HL-60 (cell line): ENCODE measurements at regions not wholly inside any gene's neighbourhood (a gene's known extent, or its start where the extent isn't known, plus 50 kb on each side); places are given as distances from the start of the nearest gene placed in this dataset.

Experiments
- DNase-seq, 2 experiments: peaks; one replicate each; pipeline ENCODE4 v3.0.0-alpha.2; 2010 to 2020; ENCODE audit warnings: low read depth in 1 of 2, low spot score in 1 of 2
- H3K27ac ChIP-seq: fragments of 250-450 bp; sonication (Bioruptor Pico); replicated peaks from 2 replicates; pipeline ENCODE4 v1.5.1; 2020; ENCODE audit warnings: mild to moderate bottlenecking, moderate library complexity
- H3K27me3 ChIP-seq: fragments of 250-450 bp; sonication (Bioruptor Pico); 2 replicates; pipeline ENCODE4 v1.5.1; 2021; ENCODE audit warnings: mild to moderate bottlenecking, moderate library complexity; ENCODE audit not compliant: insufficient read depth, poor library complexity, severe bottlenecking
- H3K4me3 ChIP-seq: replicated peaks from 2 replicates; pipeline ENCODE4 v1.5.1; 2011; ENCODE audit warnings: mild to moderate bottlenecking, control low read depth, low read length; ENCODE audit not compliant: insufficient read depth
- CTCF ChIP-seq: IDR thresholded peaks from one replicate; pipeline ENCODE4 v1.5.1; 2011; ENCODE audit warnings: low read length, control low read depth, inconsistent platforms; ENCODE audit not compliant: insufficient read depth
- GABPA ChIP-seq: IDR thresholded peaks from 2 replicates; pipeline ENCODE4 v1.6.1; 2012; ENCODE audit warnings: low read depth
- POLR2AphosphoS5 ChIP-seq: IDR thresholded peaks from 2 replicates; pipeline ENCODE4 v1.6.1; 2012; ENCODE audit warnings: low read depth
- SPI1 ChIP-seq: IDR thresholded peaks from 2 replicates; pipeline ENCODE4 v1.6.1; 2012; ENCODE audit warnings: low read depth, mild to moderate bottlenecking, borderline replicate concordance
- TF ChIP-seq, protein P1 (sequence below): IDR thresholded peaks from 2 replicates; pipeline ENCODE4 v1.6.1; 2012; ENCODE audit warnings: low read depth; ENCODE audit not compliant: insufficient replicate concordance

- H3K27me3 ChIP-seq: no peaks in the 10 kb centered on the region
- no peak overlapping the region for H3K27ac ChIP-seq
- no peak for DNase-seq
- TF ChIP-seq, protein P1, sequence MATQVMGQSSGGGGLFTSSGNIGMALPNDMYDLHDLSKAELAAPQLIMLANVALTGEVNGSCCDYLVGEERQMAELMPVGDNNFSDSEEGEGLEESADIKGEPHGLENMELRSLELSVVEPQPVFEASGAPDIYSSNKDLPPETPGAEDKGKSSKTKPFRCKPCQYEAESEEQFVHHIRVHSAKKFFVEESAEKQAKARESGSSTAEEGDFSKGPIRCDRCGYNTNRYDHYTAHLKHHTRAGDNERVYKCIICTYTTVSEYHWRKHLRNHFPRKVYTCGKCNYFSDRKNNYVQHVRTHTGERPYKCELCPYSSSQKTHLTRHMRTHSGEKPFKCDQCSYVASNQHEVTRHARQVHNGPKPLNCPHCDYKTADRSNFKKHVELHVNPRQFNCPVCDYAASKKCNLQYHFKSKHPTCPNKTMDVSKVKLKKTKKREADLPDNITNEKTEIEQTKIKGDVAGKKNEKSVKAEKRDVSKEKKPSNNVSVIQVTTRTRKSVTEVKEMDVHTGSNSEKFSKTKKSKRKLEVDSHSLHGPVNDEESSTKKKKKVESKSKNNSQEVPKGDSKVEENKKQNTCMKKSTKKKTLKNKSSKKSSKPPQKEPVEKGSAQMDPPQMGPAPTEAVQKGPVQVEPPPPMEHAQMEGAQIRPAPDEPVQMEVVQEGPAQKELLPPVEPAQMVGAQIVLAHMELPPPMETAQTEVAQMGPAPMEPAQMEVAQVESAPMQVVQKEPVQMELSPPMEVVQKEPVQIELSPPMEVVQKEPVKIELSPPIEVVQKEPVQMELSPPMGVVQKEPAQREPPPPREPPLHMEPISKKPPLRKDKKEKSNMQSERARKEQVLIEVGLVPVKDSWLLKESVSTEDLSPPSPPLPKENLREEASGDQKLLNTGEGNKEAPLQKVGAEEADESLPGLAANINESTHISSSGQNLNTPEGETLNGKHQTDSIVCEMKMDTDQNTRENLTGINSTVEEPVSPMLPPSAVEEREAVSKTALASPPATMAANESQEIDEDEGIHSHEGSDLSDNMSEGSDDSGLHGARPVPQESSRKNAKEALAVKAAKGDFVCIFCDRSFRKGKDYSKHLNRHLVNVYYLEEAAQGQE: no peak
- TF ChIP-seq CTCF: no peak
- TF ChIP-seq GABPA: no peak
- TF ChIP-seq POLR2AphosphoS5: no peak
- TF ChIP-seq SPI1: no peak
- H3K4me3 ChIP-seq: no peak overlapping the region
These were observed 442.3 kb downstream of the GPATCH2 start for GRCh38 chr1:217188280-217189237.

GRCh38 chr1:217186664-217187063, 444.2 kb downstream of the GPATCH2 start:
- Histone ChIP-seq H3K27me3 (no peaks in the 10 kb centered on the region), H3K27ac (no peak overlapping the region), H3K4me3 (no peak overlapping the region)
- TF ChIP-seq GABPA: no peak
- no peak for TF ChIP-seq POLR2AphosphoS5
- TF ChIP-seq, protein P1: no peak
- TF ChIP-seq SPI1: no peak
- TF ChIP-seq CTCF: no peak
- DNase-seq: no peak

- DNase-seq: no peak
- Histone ChIP-seq H3K27me3 (no peaks in the 10 kb centered on the region), H3K27ac (no peak overlapping the region), H3K4me3 (no peak overlapping the region)
- TF ChIP-seq, protein P1: no peak
- no peak for TF ChIP-seq SPI1
- no peak for TF ChIP-seq CTCF
- no peak for TF ChIP-seq GABPA
- no peak for TF ChIP-seq POLR2AphosphoS5
These were observed 446.0 kb downstream of the GPATCH2 start for GRCh38 chr1:217184854-217185253.
